ENCODE measurements at regions not wholly inside any gene's neighbourhood (a gene's known extent, or its start where the extent isn't known, plus 50 kb on each side); places are given as distances from the start of the nearest gene placed in this dataset.
"Not testable (repeated sequence)": the region's sequence is repeated elsewhere in the genome, so short reads cannot be mapped to it uniquely, and the experiment has no call there.

GRCh38 chr6:167558246-167559177 lies 233.6 kb downstream of the TTLL2 start:
- DNase-seq (ENCODE audit: low read depth in 1 of 2, low spot score in 1 of 2) = peak in 1 of 2 donors; percentile 80
- no peak for TF ChIP-seq CTCF (IDR thresholded peaks at IDR 0.05; ENCODE audit: low read depth, low read length)
- H3K36me3 ChIP-seq = no peaks in the 10 kb centered on the region
- H3K4me3 ChIP-seq = no peak overlapping the region
- peak overlapping the region; percentile 95 for H3K27ac ChIP-seq
- peaks cover 11% of the 10 kb centered on the region for H3K4me1 ChIP-seq (ENCODE audit: low read depth)
- H3K27me3 ChIP-seq = no peaks in the 10 kb centered on the region
- H3K9me3 ChIP-seq (ENCODE audit: low read depth) = no peaks in the 10 kb centered on the region

- H3K4me3 ChIP-seq = no peak overlapping the region
- peaks cover 11% of the 10 kb centered on the region for H3K4me1 ChIP-seq (ENCODE audit: low read depth)
- H3K27ac ChIP-seq = peak overlapping the region; percentile 95
- H3K27me3 ChIP-seq = no peaks in the 10 kb centered on the region
- no peaks in the 10 kb centered on the region for H3K36me3 ChIP-seq
- no peak for DNase-seq (ENCODE audit: low read depth in 1 of 2, low spot score in 1 of 2)
- TF ChIP-seq CTCF (IDR thresholded peaks at IDR 0.05; ENCODE audit: low read depth, low read length) = no peak
- no peaks in the 10 kb centered on the region for H3K9me3 ChIP-seq (ENCODE audit: low read depth)
Observed at GRCh38 chr6:167559675-167560479, 235.0 kb downstream of the TTLL2 start.

- DNase-seq (ENCODE audit: low read depth in 1 of 2, low spot score in 1 of 2) = no peak
- Histone ChIP-seq H3K4me1 (ENCODE audit: low read depth) (peaks cover 11% of the 10 kb centered on the region), H3K36me3 (no peaks in the 10 kb centered on the region), H3K4me3 (no peak overlapping the region), H3K27ac (peak overlapping the region; percentile 1), H3K27me3 (no peaks in the 10 kb centered on the region), H3K9me3 (ENCODE audit: low read depth) (no peaks in the 10 kb centered on the region)
- no peak for TF ChIP-seq CTCF (IDR thresholded peaks at IDR 0.05; ENCODE audit: low read depth, low read length)
Observed at GRCh38 chr6:167560673-167561569, 236.0 kb downstream of the TTLL2 start.

- H3K36me3 ChIP-seq; DNase-seq (ENCODE audit: low read depth in 1 of 2, low spot score in 1 of 2); H3K9me3 ChIP-seq (ENCODE audit: low read depth); H3K27ac ChIP-seq; H3K4me3 ChIP-seq; H3K27me3 ChIP-seq: not testable (repeated sequence)
- peaks cover 18% of the 10 kb centered on the region for H3K4me1 ChIP-seq (ENCODE audit: low read depth)
Observed at GRCh38 chr6:167562862-167563261, 238.0 kb downstream of the TTLL2 start.

- DNase-seq (ENCODE audit: low read depth in 1 of 2, low spot score in 1 of 2) = no peak
- Histone ChIP-seq H3K4me1 (ENCODE audit: low read depth) (peaks cover 10% of the 10 kb centered on the region), H3K36me3 (no peaks in the 10 kb centered on the region), H3K4me3 (no peak overlapping the region), H3K27ac (no peak overlapping the region), H3K27me3 (no peaks in the 10 kb centered on the region), H3K9me3 (ENCODE audit: low read depth) (no peaks in the 10 kb centered on the region)
- no peak for TF ChIP-seq CTCF (IDR thresholded peaks at IDR 0.05; ENCODE audit: low read depth, low read length)
Observed at GRCh38 chr6:167564416-167565250, 239.7 kb downstream of the TTLL2 start.

Data from cardiac muscle cell (in vitro differentiated cells and primary cell).